T-cell (primary cell): ENCODE measurements at regions not wholly inside any gene's neighbourhood (a gene's known extent, or its start where the extent isn't known, plus 50 kb on each side); places are given as distances from the start of the nearest gene placed in this dataset.

ENCODE experiments used
- ATAC-seq, 4 experiments: fragments of 200-7000 bp in 3 of 4; fragments of 150-1000 bp in 1 of 4; cut with Tn5 transposase; replicated peaks in 1 of 4; 1 replicate in 3 of 4; 2 replicates in 1 of 4; pipeline ENCODE4 v1.10.0; 2021; ENCODE audit warnings: moderate library complexity in 3 of 4, mild to moderate bottlenecking in 2 of 4, moderate number of reproducible peaks in 1 of 4
- CTCF ChIA-PET, 2 donors: fragments of 300-600 bp; sonication (Branson Sonifier 250); formaldehyde crosslinking; loops; one replicate each; lab custom pipeline; 2022; ENCODE audit warnings: antibody characterized with exemption in 2 of 2; lab: Charles Lee
- POLR2A ChIA-PET, 2 donors: fragments of 300-600 bp; sonication (Branson Sonifier 250); formaldehyde crosslinking; loops; one replicate each; lab custom pipeline; 2022; ENCODE audit warnings: antibody characterized with exemption in 2 of 2; lab: Charles Lee
- DNase-seq, 35 experiments: peaks; one replicate each; pipeline versions ENCODE4 v3.0.0 to v3.0.0-alpha.2; 2013 to 2023
- H3K27ac ChIP-seq: one replicate; pipeline ENCODE4 v1.5.1; 2013; ENCODE audit warnings: low read length
- H3K27me3 ChIP-seq, 2 experiments: replicated peaks in 1 of 2; 1 replicate in 1 of 2; 2 replicates in 1 of 2; pipeline versions ENCODE4 v1.6.1 to v1.7.0; 2013; ENCODE audit warnings: low read length in 1 of 2, mixed read lengths in 1 of 2; ENCODE audit not compliant: control insufficient read depth in 2 of 2, insufficient read depth in 2 of 2; ENCODE audit errors: extremely low read depth in 1 of 2
- H3K36me3 ChIP-seq, 2 donors: 1 replicate in 1 of 2; 2 replicates in 1 of 2; pipeline versions ENCODE4 v1.6.1 to v1.7.0; 2013; ENCODE audit warnings: low read length in 1 of 2; ENCODE audit not compliant: control insufficient read depth in 2 of 2, insufficient read depth in 1 of 2; ENCODE audit errors: extremely low read depth in 1 of 2
- H3K4me1 ChIP-seq, 2 experiments: 1 replicate in 1 of 2; 2 replicates in 1 of 2; pipeline versions ENCODE4 v1.6.1 to v1.7.0; 2013; ENCODE audit warnings: low read length in 2 of 2, mixed read lengths in 1 of 2; ENCODE audit not compliant: insufficient read depth in 2 of 2, control insufficient read depth in 1 of 2; ENCODE audit errors: extremely low read depth in 1 of 2
- H3K4me3 ChIP-seq, 2 donors: 1 replicate in 1 of 2; 2 replicates in 1 of 2; pipeline versions ENCODE4 v1.5.1 to v1.7.0; 2013; ENCODE audit warnings: mild to moderate bottlenecking in 2 of 2, low read length in 1 of 2, moderate library complexity in 1 of 2; ENCODE audit not compliant: control insufficient read depth in 1 of 2; ENCODE audit errors: extremely low read depth in 1 of 2
- H3K9me3 ChIP-seq: 2 replicates; pipeline ENCODE4 v1.7.0; 2013
- H3K27ac Mint-ChIP-seq, 2 donors: one replicate each; pipeline ENCODE4 v1.8.0; 2020 to 2021; ENCODE audit warnings: mild to moderate bottlenecking in 2 of 2, mixed read lengths in 2 of 2
- H3K27me3 Mint-ChIP-seq, 2 donors: one replicate each; pipeline ENCODE4 v1.8.0; 2021 to 2022; ENCODE audit warnings: mixed read lengths in 2 of 2
- H3K36me3 Mint-ChIP-seq: one replicate; pipeline ENCODE4 v1.8.0; 2021; ENCODE audit warnings: mixed read lengths
- H3K4me1 Mint-ChIP-seq, 3 donors: one replicate each; pipeline ENCODE4 v1.8.0; 2020 to 2022; ENCODE audit warnings: mixed read lengths in 3 of 3, mild to moderate bottlenecking in 1 of 3
- H3K4me3 Mint-ChIP-seq, 3 donors: one replicate each; pipeline ENCODE4 v1.8.0; 2020 to 2022; ENCODE audit warnings: mild to moderate bottlenecking in 3 of 3, mixed read lengths in 3 of 3, moderate library complexity in 3 of 3
- H3K9me3 Mint-ChIP-seq, 3 donors: one replicate each; pipeline ENCODE4 v1.8.0; 2020 to 2022; ENCODE audit warnings: mixed read lengths in 3 of 3
- WGBS: methylation state at CpG from one replicate; pipeline ENCODE4 v1.1.5; 2013; ENCODE audit warnings: missing lambda C conversion rate; ENCODE audit not compliant: insufficient coverage; 5-methylcytosine and 5-hydroxymethylcytosine counted together

DNA sequence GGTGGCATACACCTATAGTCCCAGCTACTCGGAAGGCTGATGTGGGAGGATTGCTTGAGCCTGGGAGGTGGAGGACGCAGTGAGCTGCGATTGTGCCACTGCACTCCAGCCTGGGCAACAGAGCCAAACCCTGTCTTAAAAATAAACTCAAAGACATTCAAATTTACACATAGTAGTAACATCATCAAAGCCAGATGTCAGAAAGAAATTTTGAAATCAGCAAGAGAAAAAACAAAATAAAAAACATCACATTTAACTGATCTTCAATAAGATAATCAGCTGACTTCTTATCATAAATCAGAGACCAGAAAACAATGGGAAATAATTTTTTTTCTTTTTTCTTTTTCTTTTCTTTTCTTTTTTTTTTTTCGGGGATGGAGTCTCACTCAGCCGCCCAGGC lies 78.9 kb upstream of the ZCCHC13 start:
- no peak overlapping the region for H3K4me3 Mint-ChIP-seq
- Histone ChIP-seq H3K27me3 (no peaks in the 10 kb centered on the region), H3K9me3 (no peaks in the 10 kb centered on the region), H3K4me3 (no peak overlapping the region), H3K27ac (no peak overlapping the region), H3K4me1 (no peaks in the 10 kb centered on the region), H3K36me3 (peaks cover 0 to 9% of the 10 kb centered on the region in 2 donors)
- DNase-seq (no peak), ATAC-seq (no peak)
- peaks cover 2 to 12% (median 6%) of the 10 kb centered on the region in 3 donors for H3K4me1 Mint-ChIP-seq
- WGBS: no CpG with 5 or more reads among the region's 5 CpGs
- H3K9me3 Mint-ChIP-seq: no peaks in the 10 kb centered on the region
- H3K27ac Mint-ChIP-seq: no peak overlapping the region
- POLR2A ChIA-PET: interaction anchor here in 1 of 2 donors (0.6 kb wide), 1 partner anchor 1360 kb away, joined by 4 read pairs; no protein-coding TSS in a partner anchor
- H3K27me3 Mint-ChIP-seq: peaks cover 0 to 7% of the 10 kb centered on the region in 2 donors
- CTCF ChIA-PET: no interaction called here
- peaks cover 31% of the 10 kb centered on the region for H3K36me3 Mint-ChIP-seq

DNA sequence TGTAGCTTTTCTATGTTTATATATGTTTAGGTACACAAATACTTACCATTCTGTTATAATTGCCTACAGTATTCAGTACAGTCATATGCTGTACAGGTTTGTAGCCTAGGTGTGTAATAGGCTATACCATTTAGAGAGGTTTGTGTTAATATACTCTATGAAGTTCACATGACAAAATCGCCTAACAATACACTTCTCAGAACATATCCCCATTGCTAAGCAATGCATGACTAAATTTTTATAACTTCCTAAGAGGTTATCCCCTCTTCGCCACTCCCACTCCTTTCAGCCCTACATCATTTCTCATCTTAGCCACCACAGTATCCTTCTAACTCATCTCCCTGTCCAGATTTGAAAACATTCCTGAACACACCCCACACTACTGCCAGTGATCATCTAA lies 83.7 kb upstream of the ZCCHC13 start:
- H3K27ac Mint-ChIP-seq: no peak overlapping the region
- H3K27me3 ChIP-seq: no peaks in the 10 kb centered on the region
- H3K4me3 Mint-ChIP-seq: no peak overlapping the region
- H3K36me3 Mint-ChIP-seq: peaks cover 44% of the 10 kb centered on the region
- peaks cover 0 to 7% of the 10 kb centered on the region in 2 donors for H3K27me3 Mint-ChIP-seq
- POLR2A ChIA-PET: no interaction called here
- DNase-seq (no peak), ATAC-seq (no peak)
- peaks cover 2 to 16% (median 6%) of the 10 kb centered on the region in 3 donors for H3K4me1 Mint-ChIP-seq
- WGBS: 89% methylated on average over 1 of the region's 2 CpGs
- H3K9me3 Mint-ChIP-seq: no peaks in the 10 kb centered on the region
- peaks cover 0 to 15% of the 10 kb centered on the region in 2 donors for H3K36me3 ChIP-seq
- no peak overlapping the region for H3K27ac ChIP-seq
- CTCF ChIA-PET: interaction anchor here (0.6 to 0.9 kb wide), 2 partner anchors 27 to 1969 kb away, joined by 3 to 5 read pairs; no protein-coding TSS in a partner anchor
- H3K9me3 ChIP-seq: no peaks in the 10 kb centered on the region
- H3K4me1 ChIP-seq: no peaks in the 10 kb centered on the region
- no peak overlapping the region for H3K4me3 ChIP-seq

DNA sequence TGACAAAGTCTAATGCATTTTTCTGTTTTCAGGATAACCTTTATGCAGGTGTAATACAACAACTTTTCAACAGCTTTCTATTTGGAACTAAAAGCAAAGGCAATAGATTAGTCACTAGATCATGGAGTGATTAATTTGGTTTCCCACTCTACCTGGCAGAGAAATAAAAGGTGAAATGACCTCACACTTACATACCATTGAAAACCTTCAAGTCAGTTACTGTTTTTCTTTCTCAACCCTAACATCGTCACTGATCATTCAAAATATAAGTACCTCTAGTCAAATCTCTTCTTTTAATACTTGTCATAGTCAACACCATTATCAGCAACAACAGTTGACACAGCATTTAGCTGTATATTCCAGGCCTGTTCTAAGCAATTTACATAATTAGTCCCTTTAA lies 85.1 kb upstream of the ZCCHC13 start:
- H3K36me3 Mint-ChIP-seq: peaks cover 53% of the 10 kb centered on the region
- peaks cover 0 to 7% of the 10 kb centered on the region in 2 donors for H3K27me3 Mint-ChIP-seq
- POLR2A ChIA-PET: no interaction called here
- H3K9me3 Mint-ChIP-seq: no peaks in the 10 kb centered on the region
- no peaks in the 10 kb centered on the region for H3K9me3 ChIP-seq
- no peaks in the 10 kb centered on the region for H3K4me1 ChIP-seq
- no peaks in the 10 kb centered on the region for H3K27me3 ChIP-seq
- H3K4me3 ChIP-seq: no peak overlapping the region
- DNase-seq: no peak
- peaks cover 2 to 16% (median 6%) of the 10 kb centered on the region in 3 donors for H3K4me1 Mint-ChIP-seq
- H3K27ac Mint-ChIP-seq: no peak overlapping the region
- CTCF ChIA-PET: no interaction called here
- no peak for ATAC-seq
- no CpG with 5 or more reads among the region's 1 CpG for WGBS
- no peak overlapping the region for H3K4me3 Mint-ChIP-seq
- no peak overlapping the region for H3K27ac ChIP-seq
- H3K36me3 ChIP-seq: peaks cover 0 to 18% of the 10 kb centered on the region in 2 donors

DNA sequence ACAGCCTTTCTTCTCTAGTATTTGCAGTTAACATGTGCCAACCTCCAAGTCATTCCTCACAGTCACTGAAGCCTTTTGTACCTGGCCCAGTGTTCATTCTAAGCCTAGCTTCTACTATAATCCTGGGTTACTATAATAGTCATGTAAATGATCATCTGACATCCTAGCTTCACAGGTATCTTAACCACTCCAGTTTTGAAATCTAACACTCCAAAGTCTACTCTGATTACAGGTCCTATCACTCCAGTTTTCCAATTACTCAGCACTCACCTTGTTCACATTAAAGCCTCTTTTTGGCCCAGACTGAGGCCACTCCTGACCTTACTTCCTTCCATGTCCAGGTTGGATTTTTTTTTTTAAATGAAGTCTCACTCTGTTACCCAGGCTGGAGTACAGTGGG lies 87.6 kb upstream of the ZCCHC13 start:
- no peak overlapping the region for H3K27ac ChIP-seq
- no peak overlapping the region for H3K27ac Mint-ChIP-seq
- H3K36me3 ChIP-seq: peaks cover 2 to 16% of the 10 kb centered on the region in 2 donors
- H3K27me3 ChIP-seq: no peaks in the 10 kb centered on the region
- H3K4me3 Mint-ChIP-seq: no peak overlapping the region
- no peaks in the 10 kb centered on the region for H3K9me3 ChIP-seq
- peaks cover 0 to 4% of the 10 kb centered on the region in 2 donors for H3K27me3 Mint-ChIP-seq
- H3K36me3 Mint-ChIP-seq: peaks cover 61% of the 10 kb centered on the region
- H3K4me1 ChIP-seq: no peaks in the 10 kb centered on the region
- POLR2A ChIA-PET: no interaction called here
- no peak overlapping the region for H3K4me3 ChIP-seq
- ATAC-seq (no peak), DNase-seq (no peak)
- H3K9me3 Mint-ChIP-seq: no peaks in the 10 kb centered on the region
- peaks cover 0 to 13% (median 0%) of the 10 kb centered on the region in 3 donors for H3K4me1 Mint-ChIP-seq
- CTCF ChIA-PET: no interaction called here

DNA sequence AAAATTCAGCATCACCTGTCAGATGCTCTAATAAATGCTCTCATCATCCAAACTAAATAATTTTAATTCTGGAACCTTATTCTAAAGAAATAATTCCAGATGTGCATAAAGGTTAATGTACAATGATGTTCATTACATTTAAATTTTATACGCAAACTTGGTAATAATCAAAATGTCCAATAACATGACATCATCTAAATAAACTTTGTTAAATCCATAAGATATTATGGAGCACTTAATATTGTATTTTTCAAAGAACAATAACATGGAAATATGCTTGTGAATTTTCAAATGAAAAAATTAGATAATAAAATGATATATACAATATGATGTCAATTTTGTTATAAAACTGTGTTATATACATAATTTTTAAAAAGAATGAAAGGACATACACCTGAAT lies 92.1 kb upstream of the ZCCHC13 start:
- ChIA-PET POLR2A (no interaction called here), CTCF (no interaction called here)
- Histone ChIP-seq H3K4me3 (no peak overlapping the region), H3K4me1 (no peaks in the 10 kb centered on the region), H3K9me3 (no peaks in the 10 kb centered on the region), H3K27ac (no peak overlapping the region), H3K27me3 (no peaks in the 10 kb centered on the region), H3K36me3 (peaks cover 2 to 15% of the 10 kb centered on the region in 2 donors)
- Mint-ChIP-seq H3K27me3 (peaks cover 0 to 7% of the 10 kb centered on the region in 2 donors), H3K9me3 (no peaks in the 10 kb centered on the region), H3K27ac (no peak overlapping the region), H3K4me1 (peaks cover 0 to under 1% (median 0%) of the 10 kb centered on the region in 3 donors), H3K4me3 (no peak overlapping the region), H3K36me3 (peaks cover 55% of the 10 kb centered on the region)
- DNase-seq (no peak), ATAC-seq (no peak)
- no CpG with 5 or more reads among the region's 1 CpG for WGBS

DNA sequence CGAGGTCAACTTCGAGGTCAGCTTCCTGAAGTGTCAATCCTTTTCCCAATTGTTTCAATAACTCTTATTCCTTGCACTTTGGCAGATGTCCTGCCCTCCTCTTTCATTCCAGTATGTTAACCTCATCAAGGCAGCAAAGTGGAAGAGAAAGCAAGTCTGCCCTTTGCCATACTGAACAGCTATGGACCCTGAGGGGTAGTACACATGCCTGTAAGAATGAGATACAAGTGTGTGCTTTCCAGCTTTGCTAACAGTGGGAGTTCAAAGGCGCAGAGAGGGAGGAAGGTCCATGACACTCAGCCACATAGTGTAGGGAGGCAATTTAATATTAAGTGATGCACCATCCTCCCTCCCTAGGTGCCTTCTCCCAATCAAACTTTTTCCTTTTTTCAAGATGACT lies 96.4 kb upstream of the ZCCHC13 start:
- H3K4me1 ChIP-seq: no peaks in the 10 kb centered on the region
- DNase-seq: no peak
- H3K27me3 Mint-ChIP-seq: peaks cover 0 to 3% of the 10 kb centered on the region in 2 donors
- no peak overlapping the region for H3K27ac Mint-ChIP-seq
- H3K36me3 ChIP-seq: peaks cover 2 to 6% of the 10 kb centered on the region in 2 donors
- ChIA-PET CTCF (interaction anchor here in 1 of 2 donors (1.0 kb wide), 1 partner anchor 79 kb away, joined by 4 read pairs; no protein-coding TSS in a partner anchor), POLR2A (no interaction called here)
- no CpG with 5 or more reads among the region's 3 CpGs for WGBS
- no peak overlapping the region for H3K27ac ChIP-seq
- no peak overlapping the region for H3K4me3 Mint-ChIP-seq
- H3K4me1 Mint-ChIP-seq: no peaks in the 10 kb centered on the region
- H3K9me3 Mint-ChIP-seq: no peaks in the 10 kb centered on the region
- no peak overlapping the region for H3K4me3 ChIP-seq
- ATAC-seq: no peak
- no peaks in the 10 kb centered on the region for H3K9me3 ChIP-seq
- H3K36me3 Mint-ChIP-seq: peaks cover 45% of the 10 kb centered on the region
- H3K27me3 ChIP-seq: no peaks in the 10 kb centered on the region

DNA sequence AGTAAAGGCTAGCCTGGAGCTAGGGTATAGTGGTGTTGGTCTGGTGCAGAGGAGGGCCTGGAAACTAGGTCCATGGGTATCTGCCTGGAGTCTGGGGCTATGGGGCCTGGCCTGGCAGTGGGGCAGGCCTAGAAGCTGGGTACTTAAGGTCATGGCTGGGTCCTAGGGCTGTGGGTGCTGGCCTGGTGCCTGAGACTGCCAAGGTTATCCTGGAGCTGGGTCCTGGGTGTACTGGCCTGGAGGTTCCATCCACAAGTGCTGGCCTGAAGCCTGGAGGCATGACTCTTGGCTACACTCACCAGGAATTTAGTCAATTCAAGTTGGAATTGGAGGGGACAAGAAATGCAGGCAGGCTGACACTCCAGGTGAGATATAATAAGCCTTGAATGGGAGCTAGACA lies 108.4 kb upstream of the ZCCHC13 start:
- H3K9me3 ChIP-seq: no peaks in the 10 kb centered on the region
- no peaks in the 10 kb centered on the region for H3K4me1 ChIP-seq
- Mint-ChIP-seq H3K4me1 (no peaks in the 10 kb centered on the region), H3K27ac (no peak overlapping the region), H3K36me3 (peaks cover 15% of the 10 kb centered on the region), H3K4me3 (no peak overlapping the region), H3K27me3 (peaks cover 0 to 15% of the 10 kb centered on the region in 2 donors), H3K9me3 (peaks cover 0 to 19% (median 5%) of the 10 kb centered on the region in 3 donors)
- ATAC-seq: no peak
- H3K27me3 ChIP-seq: no peaks in the 10 kb centered on the region
- H3K27ac ChIP-seq: no peak overlapping the region
- DNase-seq: no peak
- no peak overlapping the region for H3K4me3 ChIP-seq
- no peaks in the 10 kb centered on the region for H3K36me3 ChIP-seq
- ChIA-PET CTCF (no interaction called here), POLR2A (no interaction called here)
